Naive thymus-derived CD8-positive, alpha-beta T cell (primary cell): ENCODE measurements at regions not wholly inside any gene's neighbourhood (a gene's known extent, or its start where the extent isn't known, plus 50 kb on each side); places are given as distances from the start of the nearest gene placed in this dataset.

Source experiments
- ATAC-seq, 2 donors: fragments of 150-1000 bp; cut with Tn5 transposase in 1 of 2; sonication (Bioruptor Pico), chemical (Tn5 transposase) in 1 of 2; 1 replicate in 1 of 2; 2 replicates in 1 of 2; pipeline ENCODE4 v1.10.0; 2021; ENCODE audit warnings: mild to moderate bottlenecking in 2 of 2, moderate library complexity in 2 of 2
- POLR2A ChIA-PET: fragments of 350-600 bp; sonication (Branson Sonifier 250); formaldehyde crosslinking; loops from one replicate; lab custom pipeline; 2021; ENCODE audit warnings: antibody characterized with exemption; lab: Charles Lee
- DNase-seq, 10 donors: peaks; one replicate each; pipeline versions ENCODE4 v3.0.0 to v3.0.0-alpha.2; 2020 to 2022
- H3K27ac Mint-ChIP-seq, 10 donors: one replicate each; pipeline ENCODE4 v1.8.0; 2020 to 2022; ENCODE audit warnings: mild to moderate bottlenecking in 10 of 10, mixed read lengths in 10 of 10, moderate library complexity in 4 of 10, inconsistent platforms in 1 of 10
- H3K27me3 Mint-ChIP-seq, 5 donors: one replicate each; pipeline ENCODE4 v1.8.0; 2021 to 2022; ENCODE audit warnings: mixed read lengths in 5 of 5
- H3K36me3 Mint-ChIP-seq, 3 donors: one replicate each; pipeline ENCODE4 v1.8.0; 2020 to 2022; ENCODE audit warnings: mixed read lengths in 3 of 3, mild to moderate bottlenecking in 2 of 3, inconsistent platforms in 1 of 3
- H3K4me1 Mint-ChIP-seq, 4 donors: one replicate each; pipeline ENCODE4 v1.8.0; 2021 to 2022; ENCODE audit warnings: mixed read lengths in 4 of 4
- H3K4me3 Mint-ChIP-seq, 10 donors: one replicate each; pipeline ENCODE4 v1.8.0; 2020 to 2022; ENCODE audit warnings: mild to moderate bottlenecking in 10 of 10, mixed read lengths in 10 of 10, moderate library complexity in 6 of 10, inconsistent platforms in 1 of 10
- H3K9me3 Mint-ChIP-seq, 9 donors: one replicate each; pipeline ENCODE4 v1.8.0; 2020 to 2022; ENCODE audit warnings: mixed read lengths in 9 of 9, mild to moderate bottlenecking in 3 of 9, inconsistent platforms in 1 of 9, moderate library complexity in 1 of 9

DNA sequence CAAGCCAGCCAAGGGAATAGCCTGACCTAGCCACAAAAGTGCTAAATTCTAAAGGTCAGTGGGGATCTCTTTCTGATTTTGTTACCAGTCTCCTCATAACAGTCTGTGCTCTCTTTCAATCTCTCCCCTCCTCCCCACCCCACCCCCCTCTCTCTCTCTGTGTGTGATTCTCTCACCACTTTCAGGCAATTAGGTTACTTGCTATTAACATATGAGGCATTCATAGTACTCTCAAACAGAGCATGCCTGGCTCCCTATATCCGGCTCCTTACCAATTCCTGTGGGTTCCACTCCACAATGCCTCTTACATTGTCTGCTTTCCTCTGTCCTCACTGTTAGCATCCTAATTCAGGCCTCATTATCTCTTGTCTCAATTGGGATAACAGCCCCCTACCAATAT is 464.3 kb upstream of the DEPDC1 start:
- POLR2A ChIA-PET: no interaction called here
- Mint-ChIP-seq H3K36me3 (no peaks in the 10 kb centered on the region), H3K4me1 (no peaks in the 10 kb centered on the region), H3K27ac (no peak overlapping the region), H3K27me3 (peaks cover 0 to 2% (median 0%) of the 10 kb centered on the region in 5 donors), H3K9me3 (peaks cover 0 to 13% (median 3%) of the 10 kb centered on the region in 9 donors), H3K4me3 (no peak overlapping the region)
- DNase-seq: no peak
- no peak for ATAC-seq

DNA sequence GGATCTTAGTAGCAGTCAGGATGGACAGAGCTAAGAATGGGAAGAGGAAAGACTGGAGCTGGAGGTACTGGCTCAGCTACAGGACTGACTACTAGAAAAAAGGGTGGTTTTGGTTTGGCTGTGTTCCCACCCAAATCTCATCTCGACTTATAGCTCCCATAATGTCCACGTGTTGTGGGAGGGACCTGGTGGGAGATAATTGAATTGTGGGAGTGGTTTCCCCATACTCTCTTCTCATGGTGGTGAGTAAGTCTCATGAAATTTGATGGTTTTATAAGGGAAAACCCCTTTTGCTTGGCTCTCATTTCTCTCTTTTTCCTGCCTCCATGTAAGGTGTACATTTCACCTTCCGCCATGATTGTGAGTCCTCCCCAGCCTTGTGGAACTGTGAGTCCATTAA is 466.5 kb upstream of the DEPDC1 start:
- POLR2A ChIA-PET: no interaction called here
- Mint-ChIP-seq H3K36me3 (no peaks in the 10 kb centered on the region), H3K27me3 (peaks cover 0 to 2% (median 0%) of the 10 kb centered on the region in 5 donors), H3K4me3 (no peak overlapping the region), H3K9me3 (peaks cover 0 to 11% (median 2%) of the 10 kb centered on the region in 9 donors), H3K27ac (no peak overlapping the region), H3K4me1 (no peaks in the 10 kb centered on the region)
- ATAC-seq (no peak), DNase-seq (no peak)

DNA sequence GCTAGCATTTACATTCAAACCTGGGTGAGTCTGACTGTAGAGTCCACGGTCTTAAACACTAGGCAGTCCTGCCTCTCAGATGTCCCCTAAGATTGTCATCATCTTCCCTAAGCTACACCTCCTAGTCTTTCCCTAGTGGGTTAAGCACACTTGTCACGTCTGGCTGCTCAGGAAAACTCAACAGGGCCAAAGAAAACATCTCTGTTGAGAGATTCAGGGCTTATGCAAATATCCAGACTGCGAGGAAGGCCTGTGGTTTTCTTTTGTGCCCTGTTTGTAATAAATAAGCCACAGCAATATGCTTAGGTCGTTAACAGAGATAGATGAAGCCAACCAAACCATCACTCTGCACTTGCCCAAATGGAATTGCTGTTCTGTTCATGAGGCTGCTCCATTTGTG is 472.6 kb upstream of the DEPDC1 start:
- no peaks in the 10 kb centered on the region for H3K36me3 Mint-ChIP-seq
- POLR2A ChIA-PET: no interaction called here
- no peak overlapping the region for H3K4me3 Mint-ChIP-seq
- no peaks in the 10 kb centered on the region for H3K27me3 Mint-ChIP-seq
- no peaks in the 10 kb centered on the region for H3K4me1 Mint-ChIP-seq
- H3K9me3 Mint-ChIP-seq: peaks cover 0 to 11% (median 0%) of the 10 kb centered on the region in 9 donors
- DNase-seq (no peak), ATAC-seq (no peak)
- H3K27ac Mint-ChIP-seq: no peak overlapping the region

DNA sequence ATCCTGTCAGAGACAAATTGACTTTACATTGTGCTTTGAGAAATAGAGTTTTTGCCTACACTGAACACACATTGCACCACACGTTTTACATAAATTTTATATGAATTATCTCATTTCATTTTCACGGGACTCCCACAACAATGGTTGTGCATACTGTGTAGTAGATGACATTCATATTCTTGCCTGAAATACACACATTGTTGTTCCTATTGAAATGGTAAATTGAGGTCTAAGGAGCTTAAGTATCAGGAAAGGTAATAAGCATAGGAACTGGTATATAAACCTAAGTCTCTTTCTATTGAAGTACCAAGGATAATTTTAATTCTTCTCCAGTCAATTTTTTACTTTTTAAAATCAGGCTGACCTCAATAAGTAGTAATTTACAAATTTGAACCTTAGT is 473.7 kb upstream of the DEPDC1 start:
- Mint-ChIP-seq H3K27ac (no peak overlapping the region), H3K27me3 (no peaks in the 10 kb centered on the region), H3K9me3 (peaks cover 0 to 6% (median 0%) of the 10 kb centered on the region in 9 donors), H3K4me3 (no peak overlapping the region), H3K36me3 (no peaks in the 10 kb centered on the region), H3K4me1 (no peaks in the 10 kb centered on the region)
- POLR2A ChIA-PET: no interaction called here
- ATAC-seq (no peak), DNase-seq (no peak)

DNA sequence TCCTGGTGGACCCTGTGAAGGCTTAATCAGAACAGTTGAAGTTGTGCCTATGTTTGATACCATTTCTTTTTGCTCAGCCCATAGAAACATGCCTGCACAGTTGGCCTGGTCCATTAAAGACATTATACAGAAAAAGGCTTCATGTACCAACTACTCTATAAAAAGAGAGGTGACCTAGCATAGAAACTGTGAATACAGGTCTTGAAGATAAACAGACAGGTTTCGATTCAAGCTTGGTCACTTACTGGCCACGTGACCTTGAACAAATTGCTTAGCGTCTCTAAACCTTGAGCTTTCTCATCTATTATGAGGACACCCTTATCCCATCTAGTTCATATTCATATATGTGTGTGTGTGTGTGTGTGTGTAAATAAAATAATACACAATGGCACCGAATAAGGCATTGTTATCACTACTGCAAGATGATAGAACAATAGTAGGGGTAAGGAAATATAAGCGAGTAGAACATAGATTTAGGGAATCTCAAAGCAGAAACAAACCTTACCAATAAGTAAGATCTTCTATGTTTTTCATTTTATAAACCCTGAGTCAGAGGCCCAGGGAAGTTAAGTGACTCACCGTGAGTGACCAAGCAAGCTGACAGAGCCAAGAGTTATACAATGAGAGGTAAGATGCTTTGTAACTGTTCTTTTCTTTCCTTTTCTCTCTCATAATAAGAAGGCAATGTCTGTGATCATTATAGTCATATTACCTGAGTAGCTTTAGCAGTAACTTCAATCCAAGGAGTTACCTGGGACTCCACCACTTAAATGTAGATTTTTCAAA is 476.8 kb upstream of the DEPDC1 start:
- POLR2A ChIA-PET: no interaction called here
- no peaks in the 10 kb centered on the region for H3K4me1 Mint-ChIP-seq
- no peak overlapping the region for H3K4me3 Mint-ChIP-seq
- peaks cover 0 to 3% (median 0%) of the 10 kb centered on the region in 9 donors for H3K9me3 Mint-ChIP-seq
- H3K27ac Mint-ChIP-seq: no peak overlapping the region
- H3K36me3 Mint-ChIP-seq: no peaks in the 10 kb centered on the region
- DNase-seq (no peak), ATAC-seq (no peak)
- no peaks in the 10 kb centered on the region for H3K27me3 Mint-ChIP-seq

DNA sequence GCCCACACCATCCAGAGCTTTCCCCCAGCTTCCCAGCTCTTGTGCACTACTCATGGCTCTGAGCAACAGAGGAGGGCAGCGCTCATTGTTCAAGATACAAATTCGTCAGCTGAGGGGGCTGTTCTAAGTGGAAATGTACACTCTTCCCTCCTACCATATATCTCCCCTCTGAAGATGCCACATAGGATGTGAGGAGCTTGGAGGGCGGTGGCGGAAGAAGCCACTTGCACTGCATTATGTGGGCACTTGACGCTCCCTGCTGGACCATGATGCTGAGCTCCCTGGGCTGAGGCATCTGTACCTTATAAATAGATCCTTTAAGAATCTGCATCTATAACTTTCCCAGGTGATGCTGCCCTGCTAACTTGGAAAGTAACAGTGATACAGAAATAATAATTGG is 477.6 kb upstream of the DEPDC1 start:
- no peak for DNase-seq
- Mint-ChIP-seq H3K9me3 (peaks cover 0 to 3% (median 0%) of the 10 kb centered on the region in 9 donors), H3K36me3 (no peaks in the 10 kb centered on the region), H3K27ac (no peak overlapping the region), H3K4me1 (no peaks in the 10 kb centered on the region), H3K4me3 (no peak overlapping the region), H3K27me3 (no peaks in the 10 kb centered on the region)
- POLR2A ChIA-PET: no interaction called here
- no peak for ATAC-seq

DNA sequence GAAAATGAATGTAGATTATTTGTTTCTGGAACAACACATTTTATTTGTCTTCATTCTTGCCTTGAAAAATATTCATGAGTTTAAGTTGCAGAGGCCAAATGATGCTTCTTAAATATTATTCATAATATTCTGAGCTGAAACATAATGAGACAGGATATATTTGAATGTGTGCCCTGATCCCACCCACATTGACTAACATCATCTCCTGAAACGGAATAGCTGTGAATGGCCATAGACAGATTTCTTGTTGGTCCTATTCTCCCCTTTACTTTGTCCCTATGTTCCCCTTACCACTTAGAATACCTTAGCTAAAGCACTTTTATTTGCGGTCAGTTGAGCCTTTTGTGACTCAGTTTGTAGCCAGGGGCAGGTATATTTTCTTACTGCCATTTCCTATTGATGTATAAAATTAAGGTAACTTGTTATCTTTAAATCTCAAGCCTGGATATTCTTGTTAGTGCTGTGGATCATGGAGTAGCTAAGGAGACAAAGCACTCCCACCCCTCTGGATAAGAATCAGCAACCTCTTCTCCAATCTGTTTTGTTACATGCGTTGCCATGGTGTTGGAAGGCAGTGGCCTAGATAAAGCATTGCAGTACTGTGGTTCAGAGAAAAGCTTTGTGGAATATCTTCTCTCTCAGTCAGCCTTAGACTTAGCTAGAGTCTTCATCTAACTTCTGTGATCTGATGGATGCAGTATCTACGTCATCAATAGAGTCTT is 478.5 kb upstream of the DEPDC1 start:
- no peaks in the 10 kb centered on the region for H3K36me3 Mint-ChIP-seq
- no peak overlapping the region for H3K27ac Mint-ChIP-seq
- no peaks in the 10 kb centered on the region for H3K4me1 Mint-ChIP-seq
- H3K9me3 Mint-ChIP-seq: peaks cover 0 to 3% (median 0%) of the 10 kb centered on the region in 9 donors
- DNase-seq (no peak), ATAC-seq (no peak)
- no peak overlapping the region for H3K4me3 Mint-ChIP-seq
- POLR2A ChIA-PET: no interaction called here
- no peaks in the 10 kb centered on the region for H3K27me3 Mint-ChIP-seq

DNA sequence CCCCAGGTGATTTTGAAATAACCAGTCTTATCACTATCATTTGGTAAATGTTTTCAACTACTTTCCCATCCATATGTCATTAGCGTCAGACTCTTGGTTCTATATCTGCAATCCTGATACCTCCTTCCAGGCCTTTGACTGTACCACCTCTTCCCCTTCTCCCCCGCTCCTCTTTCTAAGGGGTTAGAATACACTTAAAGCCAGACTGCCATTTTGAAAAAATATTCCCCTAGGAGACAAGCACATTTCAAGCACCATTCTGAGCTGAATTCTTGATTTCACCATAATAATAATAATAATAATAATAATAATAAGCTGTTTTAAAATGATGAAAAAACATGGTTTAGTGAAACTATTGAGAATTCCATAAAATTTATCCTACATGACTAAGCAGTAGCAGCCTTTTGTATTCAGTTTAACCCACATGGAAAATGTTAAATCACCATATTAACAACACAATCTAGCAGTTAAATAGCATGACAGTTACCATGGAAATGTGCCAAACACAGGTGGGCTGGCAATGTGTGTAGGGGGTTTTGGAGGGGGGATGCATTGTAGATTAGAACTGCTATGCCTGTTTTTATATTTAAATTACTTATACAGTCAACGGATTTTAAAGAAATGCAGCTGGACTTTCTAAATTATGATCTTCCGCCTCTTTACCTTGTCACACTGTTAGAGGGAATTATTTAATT is 480.2 kb upstream of the DEPDC1 start:
- Mint-ChIP-seq H3K27ac (no peak overlapping the region), H3K4me3 (no peak overlapping the region), H3K4me1 (no peaks in the 10 kb centered on the region), H3K36me3 (no peaks in the 10 kb centered on the region), H3K27me3 (no peaks in the 10 kb centered on the region), H3K9me3 (peaks cover 0 to 4% (median 0%) of the 10 kb centered on the region in 9 donors)
- POLR2A ChIA-PET: no interaction called here
- DNase-seq (no peak), ATAC-seq (no peak)

DNA sequence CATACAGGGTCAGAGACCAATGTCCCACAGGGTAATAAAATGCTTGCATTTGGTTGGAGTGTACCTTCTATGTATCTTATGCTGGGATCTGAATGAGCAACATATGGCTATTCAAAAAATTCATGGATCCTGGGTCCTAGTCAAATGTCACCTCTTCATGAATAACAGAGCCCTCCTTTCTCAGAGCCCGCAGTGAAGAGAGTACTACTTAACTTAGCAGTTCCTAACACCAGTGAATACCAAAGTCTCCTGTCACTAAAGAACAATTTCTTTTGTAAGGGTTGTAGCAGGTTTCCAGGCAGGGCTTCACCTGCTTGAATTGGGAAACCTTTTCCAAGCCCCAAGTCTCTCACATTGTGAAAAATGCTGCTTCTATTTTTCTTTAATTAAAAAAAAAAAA is 483.0 kb upstream of the DEPDC1 start:
- H3K27ac Mint-ChIP-seq: no peak overlapping the region
- peaks cover 0 to 1% (median 0%) of the 10 kb centered on the region in 5 donors for H3K27me3 Mint-ChIP-seq
- H3K4me1 Mint-ChIP-seq: no peaks in the 10 kb centered on the region
- H3K4me3 Mint-ChIP-seq: no peak overlapping the region
- no peak for DNase-seq
- ATAC-seq: no peak
- no peaks in the 10 kb centered on the region for H3K36me3 Mint-ChIP-seq
- POLR2A ChIA-PET: no interaction called here
- peaks cover 0 to 8% (median 0%) of the 10 kb centered on the region in 9 donors for H3K9me3 Mint-ChIP-seq

DNA sequence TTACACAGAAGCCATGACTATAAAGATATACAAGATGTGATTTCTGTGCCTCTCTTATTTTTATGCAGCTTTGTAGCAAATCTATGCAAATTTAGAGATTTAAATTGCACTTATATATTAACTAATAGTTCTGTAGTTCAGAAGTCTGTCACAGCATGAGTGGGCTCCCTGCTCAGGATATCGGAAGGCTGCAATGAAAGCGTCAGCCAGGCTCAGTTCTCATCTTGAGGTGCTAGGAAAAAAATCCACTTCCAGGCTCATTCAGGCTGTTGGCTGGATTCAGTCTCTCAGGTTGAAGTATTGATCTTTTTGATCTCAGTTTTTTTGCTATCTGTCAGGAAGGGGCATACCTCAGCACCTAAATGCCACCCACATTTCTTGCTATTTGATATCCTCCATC is 487.4 kb upstream of the DEPDC1 start:
- no peak for ATAC-seq
- Mint-ChIP-seq H3K27ac (no peak overlapping the region), H3K27me3 (peaks cover 0 to 1% (median 0%) of the 10 kb centered on the region in 5 donors), H3K4me3 (no peak overlapping the region), H3K36me3 (peaks cover 0 to 8% (median 0%) of the 10 kb centered on the region in 3 donors), H3K9me3 (peaks cover 0 to 27% (median 8%) of the 10 kb centered on the region in 9 donors), H3K4me1 (no peaks in the 10 kb centered on the region)
- POLR2A ChIA-PET: no interaction called here
- no peak for DNase-seq

DNA sequence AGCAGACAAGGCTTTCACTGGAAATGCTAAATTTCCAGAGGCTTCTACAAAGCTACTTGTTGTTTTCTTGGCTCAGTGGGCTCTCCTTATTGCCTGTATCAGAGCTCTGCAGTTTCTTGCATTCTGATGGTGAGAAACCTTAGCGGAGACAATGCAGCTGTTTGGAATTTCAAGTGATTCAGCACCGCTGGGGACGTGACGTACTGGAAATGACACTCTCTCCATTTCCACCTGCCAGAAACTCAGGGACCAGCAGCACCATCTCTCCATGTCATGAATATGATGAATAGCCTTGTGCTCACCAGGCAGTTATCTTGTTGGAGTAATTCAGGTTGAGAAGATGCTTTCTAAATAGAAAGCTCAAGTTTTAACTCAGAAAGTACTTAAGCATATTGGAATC is 497.2 kb upstream of the DEPDC1 start:
- Mint-ChIP-seq H3K9me3 (peaks cover 0 to 34% (median 8%) of the 10 kb centered on the region in 9 donors), H3K27ac (no peak overlapping the region), H3K36me3 (no peaks in the 10 kb centered on the region), H3K4me3 (no peak overlapping the region), H3K4me1 (no peaks in the 10 kb centered on the region), H3K27me3 (no peaks in the 10 kb centered on the region)
- POLR2A ChIA-PET: no interaction called here
- ATAC-seq: no peak
- no peak for DNase-seq

DNA sequence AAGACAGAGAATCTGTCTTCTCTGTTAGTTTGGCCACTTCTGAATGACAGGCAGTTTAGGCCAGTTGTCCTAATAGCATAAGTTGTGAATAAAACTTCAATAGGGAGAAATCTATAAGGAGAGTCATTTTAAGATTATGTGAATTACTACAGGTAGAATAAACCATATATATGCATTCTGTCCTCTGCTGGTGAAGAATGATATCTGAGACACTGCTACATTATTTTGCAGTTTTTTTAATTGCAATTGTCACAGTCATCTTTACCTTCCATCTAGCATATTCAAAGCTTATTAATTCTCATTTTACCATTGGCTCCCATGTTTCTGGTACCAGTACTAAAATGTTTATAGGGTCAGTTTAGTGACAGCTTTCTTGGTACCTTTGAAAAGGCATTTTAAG is 519.6 kb upstream of the DEPDC1 start:
- Mint-ChIP-seq H3K4me1 (no peaks in the 10 kb centered on the region), H3K9me3 (peaks cover 1 to 22% (median 6%) of the 10 kb centered on the region in 9 donors), H3K4me3 (no peak overlapping the region), H3K27ac (no peak overlapping the region), H3K36me3 (no peaks in the 10 kb centered on the region), H3K27me3 (peaks cover 0 to 1% (median 0%) of the 10 kb centered on the region in 5 donors)
- POLR2A ChIA-PET: no interaction called here
- no peak for ATAC-seq
- no peak for DNase-seq

DNA sequence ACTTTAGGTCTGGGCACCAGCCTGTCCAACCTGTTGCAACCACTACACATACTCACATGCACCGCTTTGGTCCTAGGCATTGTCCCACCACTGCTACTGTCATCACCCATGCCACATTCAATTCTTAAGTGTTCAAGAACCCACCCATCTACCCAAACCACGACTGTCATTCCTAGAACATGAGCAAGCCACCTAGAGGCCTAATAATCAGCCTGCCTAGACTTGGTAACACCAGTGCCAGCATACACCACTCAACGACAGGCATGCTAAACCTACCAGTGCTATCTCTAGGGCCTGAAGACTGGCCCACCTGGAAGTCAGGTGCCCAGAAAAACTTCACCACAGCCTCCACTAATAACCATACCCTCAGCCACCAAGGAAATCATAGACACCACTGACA is 532.8 kb upstream of the DEPDC1 start:
- no peak overlapping the region for H3K27ac Mint-ChIP-seq
- no peaks in the 10 kb centered on the region for H3K27me3 Mint-ChIP-seq
- DNase-seq (no peak), ATAC-seq (no peak)
- no peak overlapping the region for H3K4me3 Mint-ChIP-seq
- H3K4me1 Mint-ChIP-seq: no peaks in the 10 kb centered on the region
- H3K36me3 Mint-ChIP-seq: peaks cover 0 to 18% (median 0%) of the 10 kb centered on the region in 3 donors
- peaks cover 12 to 45% (median 31%) of the 10 kb centered on the region in 9 donors for H3K9me3 Mint-ChIP-seq
- POLR2A ChIA-PET: no interaction called here
